Fibroblast of pulmonary artery (primary cell): ENCODE measurements at regions not wholly inside any gene's neighbourhood (a gene's known extent, or its start where the extent isn't known, plus 50 kb on each side); places are given as distances from the start of the nearest gene placed in this dataset.

Experiments
- DNase-seq: peaks from one replicate; pipeline ENCODE4 v3.0.0-alpha.2; 2010; ENCODE audit warnings: low read depth
- H3K4me3 ChIP-seq: replicated peaks from 2 replicates; pipeline ENCODE4 v1.5.1; 2011; ENCODE audit warnings: low read depth, mild to moderate bottlenecking, control low read depth, low read length, moderate library complexity
- TF ChIP-seq, protein P1 (sequence below): IDR thresholded peaks from 2 replicates; pipeline ENCODE4 v1.5.1; 2011; ENCODE audit warnings: mild to moderate bottlenecking, control low read depth, low read length, inconsistent platforms; ENCODE audit errors: missing control alignments

DNA sequence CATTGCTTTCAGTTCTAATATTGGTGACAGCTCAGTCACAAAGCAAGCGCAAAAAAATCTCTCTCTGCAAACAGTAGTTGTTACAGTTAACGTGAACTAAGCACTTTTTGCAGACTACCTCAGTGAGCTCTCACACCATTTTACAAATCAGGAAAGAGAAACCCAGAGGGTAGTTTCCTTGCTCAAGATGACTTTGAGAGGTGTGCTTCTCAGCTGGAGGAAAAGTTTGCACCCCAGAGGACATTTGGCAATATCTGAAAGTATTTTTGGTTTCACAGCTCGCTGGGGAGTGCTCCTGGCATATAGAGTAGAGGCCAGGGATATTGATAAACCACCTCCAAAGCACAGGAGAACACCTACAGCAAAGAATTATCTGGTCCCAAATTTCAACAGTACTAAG, 741.1 kb upstream of the EEF2KMT start:
- H3K4me3 ChIP-seq, result no peak overlapping the region
- no peak for DNase-seq
- TF ChIP-seq, protein P1, sequence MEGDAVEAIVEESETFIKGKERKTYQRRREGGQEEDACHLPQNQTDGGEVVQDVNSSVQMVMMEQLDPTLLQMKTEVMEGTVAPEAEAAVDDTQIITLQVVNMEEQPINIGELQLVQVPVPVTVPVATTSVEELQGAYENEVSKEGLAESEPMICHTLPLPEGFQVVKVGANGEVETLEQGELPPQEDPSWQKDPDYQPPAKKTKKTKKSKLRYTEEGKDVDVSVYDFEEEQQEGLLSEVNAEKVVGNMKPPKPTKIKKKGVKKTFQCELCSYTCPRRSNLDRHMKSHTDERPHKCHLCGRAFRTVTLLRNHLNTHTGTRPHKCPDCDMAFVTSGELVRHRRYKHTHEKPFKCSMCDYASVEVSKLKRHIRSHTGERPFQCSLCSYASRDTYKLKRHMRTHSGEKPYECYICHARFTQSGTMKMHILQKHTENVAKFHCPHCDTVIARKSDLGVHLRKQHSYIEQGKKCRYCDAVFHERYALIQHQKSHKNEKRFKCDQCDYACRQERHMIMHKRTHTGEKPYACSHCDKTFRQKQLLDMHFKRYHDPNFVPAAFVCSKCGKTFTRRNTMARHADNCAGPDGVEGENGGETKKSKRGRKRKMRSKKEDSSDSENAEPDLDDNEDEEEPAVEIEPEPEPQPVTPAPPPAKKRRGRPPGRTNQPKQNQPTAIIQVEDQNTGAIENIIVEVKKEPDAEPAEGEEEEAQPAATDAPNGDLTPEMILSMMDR, result no peak

GRCh38 chr16:5838071-5838470, 740.5 kb upstream of the EEF2KMT start:
- no peak for DNase-seq
- TF ChIP-seq, protein P1, result no peak
- H3K4me3 ChIP-seq, result no peak overlapping the region

DNA sequence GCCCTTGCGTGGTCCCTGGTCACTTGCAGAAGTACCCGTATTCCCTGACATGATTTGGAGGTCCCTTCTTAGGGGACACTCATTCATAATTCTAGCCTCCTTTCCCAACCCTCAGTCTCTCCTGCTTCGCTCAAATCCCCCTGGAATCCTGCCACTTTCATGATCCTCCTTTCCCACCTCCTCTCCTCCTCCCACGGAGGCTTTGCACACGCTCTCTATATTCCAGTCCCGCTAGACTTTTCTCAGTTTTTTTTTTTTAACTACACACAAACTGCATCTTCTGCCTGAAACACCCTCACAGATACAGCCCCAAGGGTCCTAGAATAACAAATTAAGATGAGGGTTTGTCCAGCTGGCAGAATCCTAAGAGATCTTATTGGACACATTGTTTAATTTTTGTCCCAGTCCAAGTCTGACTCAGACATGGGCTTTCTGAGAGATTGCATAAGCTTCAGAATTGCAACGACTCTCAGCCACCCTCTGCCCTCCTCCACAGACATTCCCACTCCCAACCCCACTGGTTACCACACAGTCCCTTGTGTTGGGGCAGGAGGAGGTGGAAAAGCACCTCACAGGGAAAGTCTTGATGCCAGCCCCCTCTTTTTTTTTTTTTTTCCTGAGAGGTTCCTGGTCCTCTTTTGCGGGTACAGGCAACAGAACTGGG, 739.5 kb upstream of the EEF2KMT start:
- DNase-seq, result no peak
- TF ChIP-seq, protein P1, result no peak
- no peak overlapping the region for H3K4me3 ChIP-seq

GRCh38 chr16:5835876-5836275, 738.3 kb upstream of the EEF2KMT start:
- TF ChIP-seq, protein P1, result no peak
- H3K4me3 ChIP-seq, result no peak overlapping the region
- DNase-seq, result no peak

DNA sequence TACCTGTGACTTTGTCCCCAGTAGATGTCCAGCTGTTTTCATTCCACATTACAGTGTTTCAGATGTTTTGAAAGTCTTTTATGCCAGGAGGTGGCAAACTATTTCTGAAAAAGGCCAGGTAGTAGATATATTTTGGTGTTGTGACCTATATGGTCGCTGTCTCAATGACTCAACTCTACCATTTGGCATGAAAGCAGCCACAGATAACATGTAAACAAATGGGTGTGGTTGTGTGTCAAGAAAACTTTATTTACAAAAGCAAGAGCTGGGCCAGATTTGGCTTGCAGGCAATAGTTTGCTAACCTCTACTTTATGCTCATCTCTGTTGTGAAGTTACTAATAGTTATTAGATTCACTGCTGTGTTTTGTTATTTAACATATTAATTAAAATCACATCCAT, 728.7 kb upstream of the EEF2KMT start:
- H3K4me3 ChIP-seq, result no peak overlapping the region
- DNase-seq, result no peak
- TF ChIP-seq, protein P1, result no peak

GRCh38 chr16:5820472-5820871, 722.9 kb upstream of the EEF2KMT start:
- no peak overlapping the region for H3K4me3 ChIP-seq
- TF ChIP-seq, protein P1, result no peak
- no peak for DNase-seq

DNA sequence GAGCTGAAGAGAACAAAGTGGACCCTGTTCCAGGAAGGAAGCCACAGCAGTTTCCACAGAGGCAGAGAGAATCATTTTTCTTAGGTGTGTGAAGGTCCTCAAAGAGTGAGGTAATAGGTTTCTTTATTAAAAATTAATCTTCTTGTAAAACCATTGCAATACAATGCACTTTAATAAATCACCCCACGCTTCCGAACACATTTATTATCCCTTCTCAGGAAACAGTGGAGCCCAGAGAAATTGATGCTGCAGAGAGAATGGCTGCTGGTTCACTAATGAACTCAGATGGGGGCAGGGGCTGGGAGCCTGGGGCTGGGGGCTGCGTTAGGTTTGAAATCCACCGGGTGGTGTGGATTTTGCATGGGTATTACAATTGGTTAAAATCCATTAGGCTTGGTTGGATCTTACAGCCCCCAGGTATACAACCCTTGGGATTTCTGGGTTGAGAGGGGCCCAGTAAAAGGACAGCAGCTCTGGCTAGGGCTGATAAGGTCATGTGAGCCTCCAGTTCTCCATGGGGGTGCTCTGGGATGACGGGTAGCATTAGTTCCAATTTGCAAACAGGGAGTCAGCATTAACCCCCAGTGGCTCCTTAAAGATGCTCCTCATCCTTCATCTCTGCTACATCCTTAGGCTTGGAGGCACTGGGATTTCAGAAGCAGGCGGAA, 718.1 kb upstream of the EEF2KMT start:
- H3K4me3 ChIP-seq, result no peak overlapping the region
- TF ChIP-seq, protein P1, result no peak
- no peak for DNase-seq
